Esophagus muscularis mucosa (tissue), 3 donors: ENCODE measurements at regions not wholly inside any gene's neighbourhood (a gene's known extent, or its start where the extent isn't known, plus 50 kb on each side); places are given as distances from the start of the nearest gene placed in this dataset.

ENCODE experiments used
- CTCF ChIP-seq, 3 experiments: fragments of 200-600 bp in 2 of 3; fragments of 450-650 bp in 1 of 3; sonication (generic) in 2 of 3; IDR thresholded peaks; one replicate each; pipeline ENCODE4 v1.5.1; 2017 to 2019; ENCODE audit warnings: antibody characterized with exemption in 3 of 3, mild to moderate bottlenecking in 2 of 3, moderate library complexity in 1 of 3
- POLR2A ChIP-seq: fragments of 450-650 bp; IDR thresholded peaks from one replicate; pipeline ENCODE4 v1.6.1; 2017; ENCODE audit warnings: antibody characterized with exemption, moderate library complexity, mild to moderate bottlenecking, low read depth

- TF ChIP-seq CTCF (IDR thresholded peaks at IDR 0.05) = no peak
- TF ChIP-seq POLR2A = no peak
Measured at GRCh38 chr3:82736696-82737277, 975.3 kb upstream of the GBE1 start.
